GM13976 (cell line): ENCODE measurements at regions not wholly inside any gene's neighbourhood (a gene's known extent, or its start where the extent isn't known, plus 50 kb on each side); places are given as distances from the start of the nearest gene placed in this dataset.

ENCODE experiments used
- DNase-seq: peaks from one replicate; pipeline ENCODE4 v3.0.0; 2012; ENCODE audit warnings: low spot score
- in situ Hi-C: fragments of 300-500 bp; cut with MboI; formaldehyde crosslinking; loops from one replicate; pipeline ENCODE4 v1.12.0; 2022; ENCODE audit warnings: low sequenced_read_pairs, mixed read lengths, inconsistent platforms; ENCODE audit not compliant: unreplicated experiment
- TF ChIP-seq, protein P1 (sequence below): IDR thresholded peaks from 2 replicates; pipeline ENCODE4 v1.5.1; 2012; ENCODE audit warnings: borderline replicate concordance, mild to moderate bottlenecking; ENCODE audit not compliant: insufficient read depth; ENCODE audit errors: extremely low read depth, missing control alignments, control extremely low read depth

DNA sequence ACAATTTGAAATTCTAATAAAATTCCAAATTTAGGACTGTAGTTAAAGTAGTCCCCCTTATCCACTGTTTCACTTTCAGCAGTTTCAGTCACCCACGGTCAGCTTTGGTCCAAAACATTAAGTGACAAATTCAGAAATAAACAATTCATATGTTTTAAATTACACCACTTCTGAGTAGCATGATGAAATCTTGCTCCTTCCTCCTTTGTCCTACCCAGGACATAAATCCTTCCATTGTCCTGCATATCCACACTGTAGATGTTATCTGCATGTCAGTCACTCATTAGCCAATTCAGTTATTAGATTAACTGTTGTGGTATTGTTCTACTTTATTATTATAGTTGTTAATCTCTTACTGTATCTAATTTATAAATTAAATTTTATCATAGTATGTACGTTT is 376.5 kb downstream of the SH3GL2 start:
- TF ChIP-seq, protein P1, sequence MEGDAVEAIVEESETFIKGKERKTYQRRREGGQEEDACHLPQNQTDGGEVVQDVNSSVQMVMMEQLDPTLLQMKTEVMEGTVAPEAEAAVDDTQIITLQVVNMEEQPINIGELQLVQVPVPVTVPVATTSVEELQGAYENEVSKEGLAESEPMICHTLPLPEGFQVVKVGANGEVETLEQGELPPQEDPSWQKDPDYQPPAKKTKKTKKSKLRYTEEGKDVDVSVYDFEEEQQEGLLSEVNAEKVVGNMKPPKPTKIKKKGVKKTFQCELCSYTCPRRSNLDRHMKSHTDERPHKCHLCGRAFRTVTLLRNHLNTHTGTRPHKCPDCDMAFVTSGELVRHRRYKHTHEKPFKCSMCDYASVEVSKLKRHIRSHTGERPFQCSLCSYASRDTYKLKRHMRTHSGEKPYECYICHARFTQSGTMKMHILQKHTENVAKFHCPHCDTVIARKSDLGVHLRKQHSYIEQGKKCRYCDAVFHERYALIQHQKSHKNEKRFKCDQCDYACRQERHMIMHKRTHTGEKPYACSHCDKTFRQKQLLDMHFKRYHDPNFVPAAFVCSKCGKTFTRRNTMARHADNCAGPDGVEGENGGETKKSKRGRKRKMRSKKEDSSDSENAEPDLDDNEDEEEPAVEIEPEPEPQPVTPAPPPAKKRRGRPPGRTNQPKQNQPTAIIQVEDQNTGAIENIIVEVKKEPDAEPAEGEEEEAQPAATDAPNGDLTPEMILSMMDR: no peak
- no peak for DNase-seq
- in situ Hi-C loops: no loop called here

DNA sequence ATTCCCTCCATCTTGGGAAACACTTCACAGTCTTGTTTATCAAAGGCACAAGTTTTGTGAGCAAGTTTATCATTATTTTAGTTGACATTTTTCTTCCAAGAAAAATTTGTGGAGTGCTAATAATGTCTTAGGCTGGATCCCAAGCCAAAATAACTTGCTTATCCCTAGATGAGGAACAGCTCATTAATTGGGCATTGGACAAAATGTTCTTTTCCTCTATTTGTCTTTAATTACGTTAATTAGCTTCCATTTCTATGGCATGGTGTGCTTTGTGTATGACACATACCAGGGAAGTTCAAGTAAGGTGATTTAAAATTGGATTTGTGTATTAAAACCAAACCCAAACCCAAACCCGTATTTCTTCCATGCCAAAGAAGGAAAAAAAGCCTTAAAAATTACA is 379.5 kb downstream of the SH3GL2 start:
- in situ Hi-C loops: no loop called here
- DNase-seq: no peak
- TF ChIP-seq, protein P1: no peak

DNA sequence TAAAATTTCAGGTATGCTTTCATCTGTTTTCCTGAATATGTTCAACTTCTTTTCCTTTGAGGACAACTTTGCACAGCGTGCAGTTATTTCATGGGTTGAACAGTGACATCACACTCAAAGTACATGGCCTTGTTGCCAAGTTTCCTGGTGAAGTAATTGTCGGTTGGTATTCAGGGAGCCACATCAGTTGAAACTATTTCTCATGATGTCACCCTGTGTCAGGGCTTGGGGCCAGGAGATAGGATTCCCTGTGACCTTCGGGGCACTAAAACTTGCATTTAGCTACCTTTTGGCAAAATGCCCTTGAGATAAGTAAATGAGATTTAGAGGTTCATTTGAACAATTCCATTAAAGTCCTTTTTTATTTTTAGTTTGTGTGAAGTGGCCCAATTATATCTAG is 383.9 kb downstream of the SH3GL2 start:
- in situ Hi-C loops: no loop called here
- TF ChIP-seq, protein P1: no peak
- no peak for DNase-seq

DNA sequence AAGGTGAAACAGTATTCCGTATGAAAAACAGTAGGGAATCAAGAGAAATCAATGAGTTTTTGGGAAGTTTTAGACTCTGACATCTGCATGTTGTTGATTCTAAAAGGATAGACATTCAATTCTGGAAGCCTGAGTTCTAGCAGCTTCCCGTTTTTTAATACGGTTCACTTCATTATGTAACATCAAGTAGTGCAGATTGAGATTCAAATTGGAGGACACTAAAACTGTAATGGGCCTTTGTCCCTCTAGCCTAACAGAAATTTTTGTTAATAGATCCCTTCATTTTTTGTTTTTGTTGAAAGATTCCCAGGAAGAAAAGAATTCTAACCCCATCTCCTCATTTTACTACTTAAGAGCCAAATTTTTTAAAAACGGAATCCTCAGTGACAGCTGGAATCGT is 384.6 kb downstream of the SH3GL2 start:
- in situ Hi-C loops: no loop called here
- TF ChIP-seq, protein P1: no peak
- no peak for DNase-seq

DNA sequence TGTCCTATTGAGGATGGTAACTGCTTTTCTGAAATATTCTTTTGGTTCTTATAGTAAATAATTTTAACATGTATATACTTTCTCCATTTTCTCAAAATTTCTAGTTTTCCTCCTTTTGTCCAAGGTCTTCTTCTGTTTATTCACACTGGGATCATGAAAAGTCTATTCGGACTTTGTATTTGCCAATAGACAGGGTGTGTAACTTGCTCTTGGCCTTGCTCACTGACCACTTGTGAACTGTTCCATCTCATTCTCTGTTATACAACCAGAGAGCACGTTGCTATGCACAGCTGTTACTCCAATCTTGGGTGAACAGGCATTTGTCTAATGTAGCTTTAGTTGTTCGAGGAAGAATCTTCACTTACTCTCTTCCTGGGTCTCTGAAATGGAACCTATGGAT is 388.9 kb downstream of the SH3GL2 start:
- DNase-seq: no peak
- in situ Hi-C loops: no loop called here
- TF ChIP-seq, protein P1: no peak

DNA sequence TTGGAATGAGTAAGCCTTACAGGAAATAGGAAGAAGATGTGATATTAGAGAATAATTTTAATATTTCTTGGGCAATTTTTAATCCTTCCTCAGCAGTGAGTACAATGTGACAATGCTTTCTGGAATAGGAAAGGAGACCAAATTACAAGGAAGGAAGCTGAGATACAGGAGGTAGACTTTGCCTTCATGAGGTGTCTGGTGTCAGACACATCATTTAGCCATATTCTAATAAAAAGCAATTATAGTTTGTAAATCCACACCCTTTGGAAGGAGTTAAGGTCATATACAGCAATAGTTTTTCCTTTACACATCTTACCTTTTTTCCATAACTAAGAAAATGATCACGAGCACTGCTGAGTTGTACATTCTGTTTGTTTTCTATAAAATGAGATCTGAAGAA is 390.4 kb downstream of the SH3GL2 start:
- in situ Hi-C loops: no loop called here
- DNase-seq: no peak

More for the DNA sequence above, 390.4 kb downstream of the SH3GL2 start:
- TF ChIP-seq, protein P1: no peak
